ENCODE measurements at regions not wholly inside any gene's neighbourhood (a gene's known extent, or its start where the extent isn't known, plus 50 kb on each side); places are given as distances from the start of the nearest gene placed in this dataset.
"Not testable (repeated sequence)": the region's sequence is repeated elsewhere in the genome, so short reads cannot be mapped to it uniquely, and the experiment has no call there.

DNA sequence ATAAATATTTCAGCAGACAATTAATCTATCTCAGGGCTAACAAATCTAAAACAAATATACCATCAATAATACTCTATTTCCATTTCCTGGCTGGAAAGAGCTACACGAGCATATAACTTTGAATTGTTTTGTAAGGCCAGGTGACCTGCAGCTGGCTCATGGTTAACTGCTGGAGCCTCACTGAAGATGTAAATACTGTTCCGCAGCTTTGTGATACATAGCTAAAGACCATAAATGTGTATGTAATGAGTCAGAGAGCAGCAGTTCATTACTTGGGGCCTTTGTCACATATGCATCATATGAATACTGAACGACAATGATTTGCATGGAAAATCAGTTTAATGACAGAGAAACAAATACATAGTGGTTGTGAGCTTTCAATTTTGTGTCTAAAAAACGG, 109.4 kb upstream of the CCN2 start:
- no peak for TF ChIP-seq POLR2A (IDR thresholded peaks at IDR 0.05; ENCODE audit: low read length)
- TF ChIP-seq GATA1 (IDR thresholded peaks at IDR 0.05; ENCODE audit: low read depth, low read length): no peak
- DNase-seq: no peak

DNA sequence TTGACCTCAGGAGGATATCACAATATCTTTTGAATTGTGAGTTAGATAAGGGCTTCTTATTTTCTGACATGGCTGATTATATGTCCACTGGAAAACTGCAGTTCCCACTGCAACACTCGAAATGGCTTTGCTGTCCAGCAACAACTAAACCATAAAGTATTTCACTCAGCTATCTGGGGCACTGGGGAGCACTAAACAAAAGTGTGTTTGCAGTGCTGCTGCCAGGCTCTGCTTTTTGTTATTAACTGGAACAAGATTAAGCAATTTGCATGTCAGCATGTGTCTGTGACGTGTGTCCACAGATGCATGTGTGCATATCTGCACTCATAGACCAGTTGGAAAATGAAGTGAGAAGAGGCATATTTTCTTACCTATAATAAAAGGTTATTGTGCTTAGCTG, 107.8 kb upstream of the CCN2 start:
- no peak for TF ChIP-seq GATA1 (IDR thresholded peaks at IDR 0.05; ENCODE audit: low read depth, low read length)
- no peak for TF ChIP-seq POLR2A (IDR thresholded peaks at IDR 0.05; ENCODE audit: low read length)
- no peak for DNase-seq

DNA sequence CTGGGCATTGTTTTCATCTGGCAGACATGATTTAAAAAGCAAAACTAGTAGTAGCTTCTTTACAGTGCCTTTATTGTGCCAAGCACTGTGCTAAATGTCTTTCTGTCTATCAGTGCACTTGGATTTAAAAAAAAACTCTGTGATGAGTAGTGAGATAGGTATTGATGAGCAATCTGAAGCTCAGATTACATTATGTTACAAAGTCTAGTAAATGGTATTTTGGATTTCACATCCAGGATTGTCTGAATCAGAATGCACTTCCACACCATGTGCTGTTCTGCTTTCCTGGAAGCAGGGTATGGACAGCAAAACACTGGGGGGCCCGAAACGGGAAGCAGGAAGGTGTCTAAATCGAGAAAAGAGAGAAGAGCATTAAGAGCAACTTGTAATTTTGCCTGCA, 103.4 kb upstream of the CCN2 start:
- DNase-seq: no peak
- TF ChIP-seq POLR2A (IDR thresholded peaks at IDR 0.05; ENCODE audit: low read length): no peak
- TF ChIP-seq GATA1 (IDR thresholded peaks at IDR 0.05; ENCODE audit: low read depth, low read length): no peak

DNA sequence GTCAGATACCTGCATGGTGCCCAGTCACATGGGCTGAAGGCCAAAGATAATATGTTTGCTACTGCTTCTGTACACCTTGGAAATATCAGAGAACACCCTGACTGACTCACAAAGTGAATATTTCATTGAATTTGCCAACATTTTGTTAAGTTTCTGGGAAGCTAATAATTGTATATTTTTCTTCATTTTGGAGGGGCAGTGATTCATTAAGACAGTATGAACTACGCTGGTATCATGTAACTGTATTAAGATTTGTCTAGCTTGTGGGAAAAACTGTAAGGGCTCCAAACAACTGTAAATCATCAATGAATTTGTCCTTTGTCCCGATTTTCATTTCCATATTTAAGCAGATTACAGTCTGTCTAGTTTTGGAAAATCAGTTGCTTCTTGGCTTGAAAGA, 102.3 kb upstream of the CCN2 start:
- no peak for DNase-seq
- TF ChIP-seq POLR2A (IDR thresholded peaks at IDR 0.05; ENCODE audit: low read length) (no peak), GATA1 (IDR thresholded peaks at IDR 0.05; ENCODE audit: low read depth, low read length) (no peak)

DNA sequence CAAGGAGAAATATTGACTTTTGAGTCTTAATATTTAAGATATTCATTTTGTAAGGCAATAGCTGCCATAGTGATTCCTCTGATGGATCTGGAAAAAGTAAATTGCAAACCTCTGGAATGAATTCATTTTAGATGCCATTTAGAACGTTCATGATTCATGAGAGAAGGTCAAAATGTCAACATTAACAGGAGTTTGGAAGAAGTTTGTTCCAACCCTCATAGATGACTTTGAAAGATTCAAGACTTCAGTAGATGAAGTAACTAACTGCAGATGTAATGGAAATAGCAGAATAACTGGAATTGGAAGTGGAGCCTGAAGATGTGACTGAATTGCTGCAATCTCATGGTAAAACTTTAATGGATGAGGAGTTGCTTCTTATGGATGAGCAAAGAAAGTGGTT, 100.9 kb upstream of the CCN2 start:
- no peak for DNase-seq
- TF ChIP-seq GATA1 (IDR thresholded peaks at IDR 0.05; ENCODE audit: low read depth, low read length): no peak
- no peak for TF ChIP-seq POLR2A (IDR thresholded peaks at IDR 0.05; ENCODE audit: low read length)

DNA sequence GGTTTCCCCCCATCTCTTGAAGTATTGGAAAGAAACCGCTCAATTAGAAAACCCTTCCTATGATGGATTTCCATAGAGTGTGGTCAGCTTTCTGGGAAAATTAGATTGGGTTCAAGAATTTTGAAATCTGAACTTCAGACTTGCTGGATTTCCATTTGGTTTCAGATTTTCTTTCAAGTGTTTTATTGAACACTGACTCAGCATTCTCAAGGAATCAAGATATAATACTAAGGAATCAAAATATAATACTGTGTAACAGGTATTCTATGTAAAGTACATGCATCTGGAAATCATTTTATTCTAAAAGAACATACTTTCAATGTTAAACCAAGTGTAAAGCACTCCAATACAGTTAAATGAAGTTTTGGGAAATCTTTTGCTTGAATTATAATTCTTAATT, 94.7 kb upstream of the CCN2 start:
- TF ChIP-seq POLR2A (IDR thresholded peaks at IDR 0.05; ENCODE audit: low read length): no peak
- TF ChIP-seq GATA1 (IDR thresholded peaks at IDR 0.05; ENCODE audit: low read depth, low read length): no peak
- DNase-seq: no peak

DNA sequence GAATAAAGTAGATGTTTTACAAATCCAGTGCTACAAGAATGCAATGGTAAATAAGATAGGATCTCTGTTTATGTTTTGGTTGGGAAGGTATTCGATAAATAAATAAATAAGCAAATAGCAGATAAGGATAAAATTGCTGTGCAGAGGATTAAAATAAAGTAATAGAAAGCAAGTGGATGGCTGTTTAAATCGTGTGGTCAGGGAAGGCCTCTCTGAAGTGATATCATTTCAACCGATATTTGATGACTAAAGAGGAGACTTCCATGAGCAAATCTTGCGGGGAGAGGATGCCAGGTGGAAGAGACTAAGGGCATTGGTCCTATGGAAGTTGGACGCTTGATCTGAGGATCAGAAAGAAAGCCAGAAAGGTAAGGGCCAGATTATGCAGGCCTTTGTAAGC, 92.0 kb upstream of the CCN2 start:
- TF ChIP-seq GATA1 (IDR thresholded peaks at IDR 0.05; ENCODE audit: low read depth, low read length) (no peak), POLR2A (IDR thresholded peaks at IDR 0.05; ENCODE audit: low read length) (no peak)
- DNase-seq: no peak

DNA sequence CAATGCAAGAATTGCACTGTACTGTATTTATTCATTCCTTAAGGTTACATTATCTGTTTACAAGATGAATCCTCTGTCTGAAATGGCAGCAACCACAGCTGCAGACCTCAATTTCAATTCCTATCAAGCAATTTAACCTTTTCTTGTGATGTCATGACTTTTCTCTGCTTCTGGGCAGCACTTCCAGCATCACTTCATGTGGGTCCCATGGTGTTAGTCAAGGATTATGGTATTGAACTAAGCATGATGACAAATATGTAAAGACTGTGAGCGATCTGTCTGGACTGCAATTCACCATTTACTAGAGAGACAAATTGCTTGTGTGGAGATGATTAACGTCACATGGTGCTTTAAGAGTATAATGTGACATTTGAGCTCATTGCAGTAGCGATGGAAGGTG, 90.5 kb upstream of the CCN2 start:
- no peak for DNase-seq
- no peak for TF ChIP-seq POLR2A (IDR thresholded peaks at IDR 0.05; ENCODE audit: low read length)
- TF ChIP-seq GATA1 (IDR thresholded peaks at IDR 0.05; ENCODE audit: low read depth, low read length): no peak

DNA sequence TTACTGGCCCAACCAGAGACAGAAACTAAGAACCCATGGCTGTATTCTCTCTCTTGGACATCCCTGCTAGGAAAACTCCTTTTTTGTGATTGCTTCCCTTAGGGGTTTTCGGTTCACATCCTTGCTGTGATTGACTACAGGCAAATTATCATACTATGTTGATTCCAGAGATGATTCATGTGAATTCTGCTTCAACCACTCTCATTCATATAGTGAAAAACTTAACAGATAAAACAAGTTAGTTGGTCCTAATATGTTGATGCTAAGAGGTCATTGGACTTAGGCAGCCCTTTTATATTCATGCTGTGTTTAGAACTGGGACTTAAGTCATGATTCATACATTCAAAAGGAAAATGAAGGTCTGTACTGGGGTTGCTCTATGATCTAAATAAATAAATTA, 76.9 kb upstream of the CCN2 start:
- no peak for DNase-seq
- TF ChIP-seq POLR2A (IDR thresholded peaks at IDR 0.05; ENCODE audit: low read length) (no peak), GATA1 (IDR thresholded peaks at IDR 0.05; ENCODE audit: low read depth, low read length) (no peak)

DNA sequence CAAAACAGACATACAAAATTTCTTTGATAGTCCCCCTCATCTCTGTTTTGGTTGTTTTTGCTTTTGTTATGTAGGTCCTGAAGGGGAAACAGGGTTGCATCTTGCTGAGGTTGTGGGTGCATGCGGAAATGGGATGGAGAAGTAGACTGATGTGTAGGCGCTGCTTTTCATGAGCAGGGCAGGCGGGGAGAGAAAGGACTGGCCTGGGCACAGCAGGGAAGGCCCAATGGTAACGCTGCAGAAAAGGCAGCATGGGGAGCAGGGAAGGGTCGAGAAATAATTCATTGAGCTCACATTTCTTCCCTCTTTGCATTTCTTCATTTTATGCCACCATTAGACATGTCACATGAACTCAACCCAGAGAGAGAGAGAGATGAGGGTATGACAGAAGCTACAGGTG, 74.3 kb upstream of the CCN2 start:
- TF ChIP-seq GATA1 (IDR thresholded peaks at IDR 0.05; ENCODE audit: low read depth, low read length) (no peak), POLR2A (IDR thresholded peaks at IDR 0.05; ENCODE audit: low read length) (no peak)
- no peak for DNase-seq

DNA sequence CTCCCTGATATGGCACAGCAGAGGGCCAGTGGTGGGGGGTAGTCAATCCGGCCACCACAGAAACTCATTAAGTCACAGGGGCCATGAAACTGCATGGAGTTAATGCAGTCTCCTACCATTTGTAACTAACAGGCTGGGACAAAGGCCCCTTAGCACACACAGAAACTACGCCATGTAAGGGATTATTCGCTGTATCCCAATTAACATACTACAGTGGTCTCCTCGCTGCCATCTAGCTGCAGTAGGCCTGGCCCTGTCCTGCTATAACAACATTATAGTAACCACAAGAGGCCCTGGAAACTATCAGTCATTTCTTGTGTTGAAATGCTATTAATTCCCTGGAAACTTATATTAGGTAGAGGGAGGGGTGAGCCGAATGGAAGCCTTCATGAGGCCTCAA, 72.3 kb upstream of the CCN2 start:
- no peak for TF ChIP-seq POLR2A (IDR thresholded peaks at IDR 0.05; ENCODE audit: low read length)
- no peak for TF ChIP-seq GATA1 (IDR thresholded peaks at IDR 0.05; ENCODE audit: low read depth, low read length)
- DNase-seq: no peak

DNA sequence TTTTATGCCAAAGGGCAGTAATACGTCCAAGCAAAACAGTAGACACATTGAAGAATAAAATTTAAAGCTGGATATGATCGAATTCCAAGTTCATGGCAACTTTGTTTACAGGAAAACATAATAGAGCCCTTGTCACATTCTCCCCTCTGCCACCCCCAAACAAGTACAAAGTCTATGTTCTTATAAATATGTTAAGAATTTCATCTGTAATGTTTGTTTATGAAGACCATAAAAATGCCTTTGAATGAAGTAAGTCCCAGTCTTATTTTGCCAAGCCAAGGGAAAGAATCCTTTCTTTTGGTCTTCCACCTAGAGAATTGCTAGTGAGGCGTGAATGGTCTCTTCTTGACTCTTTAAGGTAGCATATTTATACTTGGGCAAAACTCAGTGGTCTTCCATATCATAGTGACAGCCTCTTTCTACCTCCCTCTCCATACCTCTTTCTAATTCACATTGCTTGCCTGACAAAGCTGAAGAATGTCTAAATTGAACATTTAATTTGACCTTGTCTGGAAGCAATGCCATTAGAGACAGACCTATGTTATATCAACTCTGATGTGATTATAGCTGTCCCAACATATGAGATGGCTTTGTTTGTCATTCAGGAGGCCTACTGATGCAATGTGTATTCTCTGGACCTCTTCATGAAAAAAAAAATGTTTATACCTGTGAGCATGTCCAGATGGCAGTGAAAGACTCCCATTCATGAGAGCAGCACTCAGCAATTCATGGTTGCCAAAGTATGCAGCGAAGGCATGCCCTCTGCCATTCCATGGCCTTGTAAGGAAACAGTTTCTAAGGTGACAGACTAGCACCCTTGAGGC, 70.6 kb upstream of the CCN2 start:
- no peak for DNase-seq

DNA sequence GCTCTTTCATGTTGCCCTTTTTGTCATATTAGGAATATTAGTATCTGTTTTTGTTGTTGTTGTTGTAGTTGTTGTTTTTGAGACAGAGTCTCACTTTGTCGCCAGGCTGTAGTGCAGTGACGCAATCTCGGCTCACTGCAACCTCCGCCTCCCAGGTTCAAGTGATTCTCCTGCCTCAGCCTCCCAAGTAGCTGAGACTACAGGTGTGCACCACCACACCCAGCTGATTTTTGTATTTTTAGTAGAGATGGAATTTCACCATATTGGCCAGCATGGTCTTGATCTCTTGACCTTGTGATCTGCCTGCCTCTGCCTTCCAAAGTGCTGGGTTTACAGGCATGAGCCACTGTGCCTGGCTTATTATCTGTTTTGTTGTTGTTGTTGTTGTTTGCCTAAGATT, 69.7 kb upstream of the CCN2 start:
- not testable (repeated sequence) for DNase-seq

More for the DNA sequence above, 70.6 kb upstream of the CCN2 start:
- TF ChIP-seq GATA1 (IDR thresholded peaks at IDR 0.05; ENCODE audit: low read depth, low read length): no peak
- TF ChIP-seq POLR2A (IDR thresholded peaks at IDR 0.05; ENCODE audit: low read length): no peak

DNA sequence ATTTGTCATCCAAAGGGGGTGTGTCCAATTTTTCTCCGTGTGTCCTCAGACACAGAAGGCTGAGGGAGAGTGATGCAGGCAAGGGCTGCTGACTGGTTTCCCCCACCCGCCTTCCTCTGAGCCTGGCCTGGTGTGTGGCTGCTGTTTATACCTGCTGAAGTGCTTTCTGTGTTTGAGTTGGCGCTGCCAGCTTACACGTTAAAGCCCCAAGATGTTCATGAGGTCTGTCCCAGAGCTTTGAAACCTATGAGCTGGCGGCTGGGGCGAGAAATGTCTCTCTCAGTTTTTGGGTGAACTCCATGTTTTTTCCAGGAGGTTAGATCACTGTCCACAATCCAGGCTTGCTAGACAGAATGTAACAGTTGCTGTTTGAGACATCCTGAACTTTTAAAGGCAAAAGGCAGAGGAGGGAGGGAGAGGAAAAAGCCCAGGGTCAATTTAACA, 69.0 kb upstream of the CCN2 start:
- no peak for TF ChIP-seq GATA1 (IDR thresholded peaks at IDR 0.05; ENCODE audit: low read depth, low read length)
- no peak for TF ChIP-seq POLR2A (IDR thresholded peaks at IDR 0.05; ENCODE audit: low read length)
- no peak for DNase-seq

DNA sequence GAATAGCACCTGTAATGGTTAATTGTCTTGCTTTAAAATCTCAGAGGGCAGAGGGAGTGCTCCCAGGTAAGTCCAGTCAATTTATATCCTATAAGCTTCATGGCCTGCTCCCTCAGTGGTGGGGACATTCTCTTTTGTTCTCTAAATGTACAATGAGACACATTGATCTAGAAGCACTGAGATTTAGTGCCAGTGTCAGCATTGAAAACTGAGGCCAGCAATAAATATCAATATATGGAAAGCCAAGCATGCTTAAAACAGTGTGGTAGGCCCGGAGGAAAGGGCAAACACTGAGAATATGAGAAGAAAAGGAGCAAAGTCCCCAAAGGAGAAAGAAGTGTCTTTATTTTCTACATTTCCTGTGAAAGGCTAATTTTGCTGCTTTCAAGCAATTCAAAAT, 68.4 kb upstream of the CCN2 start:
- TF ChIP-seq POLR2A (IDR thresholded peaks at IDR 0.05; ENCODE audit: low read length) (no peak), GATA1 (IDR thresholded peaks at IDR 0.05; ENCODE audit: low read depth, low read length) (no peak)
- DNase-seq: no peak

DNA sequence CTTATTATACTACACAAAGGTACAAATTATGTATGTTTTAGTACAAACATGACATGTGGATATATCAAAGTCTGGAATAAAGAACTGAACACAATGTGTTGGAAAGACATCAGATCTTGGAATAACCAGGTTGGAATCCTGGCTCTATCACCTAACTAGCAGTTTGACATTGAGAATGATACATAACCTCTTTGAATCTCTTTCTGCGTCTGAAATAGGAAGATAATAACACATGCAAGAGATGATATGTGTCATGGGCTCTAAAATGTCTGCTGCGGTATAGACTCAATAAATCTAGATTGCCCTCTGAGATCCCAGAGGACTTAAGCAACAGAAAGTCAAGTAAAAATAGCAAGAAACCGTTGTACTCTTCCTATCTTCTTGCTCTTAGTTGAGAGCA, 66.8 kb upstream of the CCN2 start:
- no peak for TF ChIP-seq POLR2A (IDR thresholded peaks at IDR 0.05; ENCODE audit: low read length)
- no peak for TF ChIP-seq GATA1 (IDR thresholded peaks at IDR 0.05; ENCODE audit: low read depth, low read length)
- no peak for DNase-seq

Data from erythroblast (primary cell).